Neutrophil (primary cell): ENCODE measurements at regions not wholly inside any gene's neighbourhood (a gene's known extent, or its start where the extent isn't known, plus 50 kb on each side); places are given as distances from the start of the nearest gene placed in this dataset.

Source experiments
- H3K27ac ChIP-seq: fragments of 200-600 bp; sonication (generic); 2 replicates; pipeline ENCODE4 v1.5.1; 2016; ENCODE audit warnings: mild to moderate bottlenecking, moderate library complexity
- H3K27me3 ChIP-seq: fragments of 200-600 bp; sonication (generic); 2 replicates; pipeline ENCODE4 v1.6.0; 2016; ENCODE audit warnings: mild to moderate bottlenecking
- H3K36me3 ChIP-seq: fragments of 200-600 bp; sonication (generic); 2 replicates; pipeline ENCODE4 v1.5.1; 2017
- H3K4me1 ChIP-seq, 2 experiments: fragments of 200-600 bp in 1 of 2; sonication (generic) in 1 of 2; 1 replicate in 1 of 2; 2 replicates in 1 of 2; pipeline versions ENCODE4 v1.5.1 to v1.6.1; 2013 to 2016; ENCODE audit warnings: low read depth in 1 of 2, low read length in 1 of 2, mild to moderate bottlenecking in 1 of 2, moderate library complexity in 1 of 2; ENCODE audit not compliant: control insufficient read depth in 1 of 2, insufficient read depth in 1 of 2
- H3K4me3 ChIP-seq, 2 experiments: fragments of 200-600 bp in 1 of 2; sonication (generic) in 1 of 2; 1 replicate in 1 of 2; 2 replicates in 1 of 2; pipeline ENCODE4 v1.5.1; 2013 to 2016; ENCODE audit warnings: low read depth in 1 of 2, low read length in 1 of 2, mild to moderate bottlenecking in 1 of 2, moderate library complexity in 1 of 2
- H3K9me3 ChIP-seq: fragments of 200-600 bp; sonication (generic); 2 replicates; pipeline ENCODE4 v1.5.1; 2016
- CTCF ChIP-seq: fragments of 200-600 bp; sonication (generic); IDR thresholded peaks from 2 replicates; pipeline ENCODE4 v1.5.1; 2016; ENCODE audit warnings: antibody characterized with exemption

- no peaks in the 10 kb centered on the region for H3K4me1 ChIP-seq
- no peaks in the 10 kb centered on the region for H3K36me3 ChIP-seq
- no peaks in the 10 kb centered on the region for H3K9me3 ChIP-seq
- no peak overlapping the region for H3K27ac ChIP-seq
- no peaks in the 10 kb centered on the region for H3K27me3 ChIP-seq
- H3K4me3 ChIP-seq, result no peak overlapping the region
- no peak for TF ChIP-seq CTCF
Observed at GRCh38 chr3:102682741-102683140, 247.9 kb downstream of the ZPLD1 start.

GRCh38 chr3:102686792-102687191 is 252.0 kb downstream of the ZPLD1 start:
- no peaks in the 10 kb centered on the region for H3K27me3 ChIP-seq
- no peaks in the 10 kb centered on the region for H3K36me3 ChIP-seq
- no peak overlapping the region for H3K4me3 ChIP-seq
- no peaks in the 10 kb centered on the region for H3K4me1 ChIP-seq
- TF ChIP-seq CTCF, result no peak
- no peak overlapping the region for H3K27ac ChIP-seq
- no peaks in the 10 kb centered on the region for H3K9me3 ChIP-seq

DNA sequence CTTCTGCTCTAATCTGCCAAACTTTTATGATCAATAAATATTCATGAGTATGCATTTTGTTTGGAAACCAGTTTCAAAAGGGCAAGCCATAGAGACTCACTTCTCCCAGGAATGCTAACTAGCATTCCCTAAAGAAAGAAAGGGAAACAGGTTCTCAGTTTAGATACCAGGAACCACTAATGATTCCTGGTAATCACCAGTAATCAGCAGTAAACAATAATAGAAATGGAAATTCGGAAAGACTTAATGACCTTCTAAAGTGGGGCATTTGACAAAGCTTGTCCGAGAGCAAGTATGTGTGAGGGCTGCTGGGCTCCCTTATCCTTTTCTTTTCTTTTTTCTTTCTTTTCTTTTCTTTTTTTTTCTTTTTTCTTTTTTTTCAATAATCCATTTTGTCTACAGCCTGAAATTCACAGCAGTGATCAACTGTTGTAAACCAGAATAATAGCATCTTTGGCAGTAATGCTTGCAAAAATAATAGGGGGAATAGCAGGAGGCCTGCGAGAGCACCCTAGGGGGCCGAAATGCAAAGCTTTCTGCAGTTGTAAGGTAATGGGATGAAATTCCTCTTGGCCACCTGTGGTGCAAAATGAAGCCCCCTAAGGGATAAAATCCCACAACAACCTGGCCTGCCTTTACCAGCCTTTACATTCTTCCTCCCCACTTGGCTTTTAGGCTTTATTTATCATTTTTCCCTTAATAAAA is 253.2 kb downstream of the ZPLD1 start:
- Histone ChIP-seq H3K4me3 (no peak overlapping the region), H3K27me3 (no peaks in the 10 kb centered on the region), H3K4me1 (no peaks in the 10 kb centered on the region), H3K27ac (no peak overlapping the region), H3K36me3 (no peaks in the 10 kb centered on the region), H3K9me3 (no peaks in the 10 kb centered on the region)
- TF ChIP-seq CTCF, result no peak

DNA sequence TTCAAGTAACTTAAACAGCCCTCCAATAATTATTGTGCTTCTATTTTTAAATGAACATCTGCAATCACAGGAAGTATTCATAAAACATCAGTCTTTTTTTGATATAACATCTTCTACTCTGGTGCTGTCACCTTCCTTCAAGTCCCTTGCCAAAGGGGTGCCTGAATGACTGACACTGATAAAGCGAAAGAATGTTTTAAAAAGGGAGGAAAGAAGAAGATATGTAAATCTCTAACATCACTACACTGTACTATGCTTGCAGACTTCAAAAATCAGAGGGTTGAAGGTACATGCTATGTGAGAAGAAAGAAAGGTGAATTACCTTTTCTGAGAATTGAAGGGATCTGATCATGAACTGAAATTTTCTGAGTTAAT is 253.7 kb downstream of the ZPLD1 start:
- Histone ChIP-seq H3K27me3 (no peaks in the 10 kb centered on the region), H3K4me3 (no peak overlapping the region), H3K27ac (no peak overlapping the region), H3K36me3 (no peaks in the 10 kb centered on the region), H3K9me3 (no peaks in the 10 kb centered on the region), H3K4me1 (no peaks in the 10 kb centered on the region)
- no peak for TF ChIP-seq CTCF

GRCh38 chr3:102691507-102691906 is 256.7 kb downstream of the ZPLD1 start:
- TF ChIP-seq CTCF, result no peak
- Histone ChIP-seq H3K9me3 (no peaks in the 10 kb centered on the region), H3K36me3 (no peaks in the 10 kb centered on the region), H3K27me3 (no peaks in the 10 kb centered on the region), H3K4me3 (no peak overlapping the region), H3K27ac (no peak overlapping the region), H3K4me1 (no peaks in the 10 kb centered on the region)
